ENCODE measurements at regions not wholly inside any gene's neighbourhood (a gene's known extent, or its start where the extent isn't known, plus 50 kb on each side); places are given as distances from the start of the nearest gene placed in this dataset.
"Not testable (repeated sequence)": the region's sequence is repeated elsewhere in the genome, so short reads cannot be mapped to it uniquely, and the experiment has no call there.

- Mint-ChIP-seq H3K27ac (no peak overlapping the region), H3K9me3 (no peaks in the 10 kb centered on the region), H3K4me1 (ENCODE audit: low read depth) (no peaks in the 10 kb centered on the region), H3K4me3 (no peak overlapping the region), H3K36me3 (ENCODE audit: low read depth) (no peaks in the 10 kb centered on the region), H3K27me3 (no peaks in the 10 kb centered on the region)
- no peak for DNase-seq
Measured at GRCh38 chr4:174036576-174036975, 246.9 kb downstream of the FBXO8 start.

GRCh38 chr4:174036111-174036510 lies 247.4 kb downstream of the FBXO8 start:
- Mint-ChIP-seq H3K27ac (no peak overlapping the region), H3K9me3 (no peaks in the 10 kb centered on the region)
- no peak for DNase-seq

GRCh38 chr4:174023641-174024040 lies 259.8 kb downstream of the FBXO8 start:
- Mint-ChIP-seq H3K9me3 (no peaks in the 10 kb centered on the region), H3K4me3 (no peak overlapping the region), H3K27me3 (no peaks in the 10 kb centered on the region), H3K36me3 (ENCODE audit: low read depth) (no peaks in the 10 kb centered on the region), H3K27ac (no peak overlapping the region), H3K4me1 (ENCODE audit: low read depth) (no peaks in the 10 kb centered on the region)
- DNase-seq: no peak

More at GRCh38 chr4:174036111-174036510, 247.4 kb downstream of the FBXO8 start:
- Mint-ChIP-seq H3K36me3 (ENCODE audit: low read depth) (no peaks in the 10 kb centered on the region), H3K27me3 (no peaks in the 10 kb centered on the region), H3K4me1 (ENCODE audit: low read depth) (no peaks in the 10 kb centered on the region), H3K4me3 (no peak overlapping the region)

- H3K4me1 Mint-ChIP-seq (ENCODE audit: low read depth): no peaks in the 10 kb centered on the region
- H3K9me3 Mint-ChIP-seq: no peaks in the 10 kb centered on the region
- H3K4me3 Mint-ChIP-seq: no peak overlapping the region
Measured at GRCh38 chr4:174018236-174018635, 265.2 kb downstream of the FBXO8 start.

GRCh38 chr4:174016251-174016650 lies 267.2 kb downstream of the FBXO8 start:
- Mint-ChIP-seq H3K9me3 (no peaks in the 10 kb centered on the region), H3K36me3 (ENCODE audit: low read depth) (no peaks in the 10 kb centered on the region), H3K27ac (no peak overlapping the region), H3K27me3 (peaks cover 3% of the 10 kb centered on the region), H3K4me3 (no peak overlapping the region), H3K4me1 (ENCODE audit: low read depth) (no peaks in the 10 kb centered on the region)
- no peak for DNase-seq

More at GRCh38 chr4:174018236-174018635, 265.2 kb downstream of the FBXO8 start:
- Mint-ChIP-seq H3K27ac (no peak overlapping the region), H3K36me3 (ENCODE audit: low read depth) (no peaks in the 10 kb centered on the region), H3K27me3 (peaks cover 3% of the 10 kb centered on the region)
- DNase-seq: no peak

GRCh38 chr4:174012886-174013259 lies 270.6 kb downstream of the FBXO8 start:
- Mint-ChIP-seq H3K4me1 (ENCODE audit: low read depth) (no peaks in the 10 kb centered on the region), H3K36me3 (ENCODE audit: low read depth) (no peaks in the 10 kb centered on the region), H3K27ac (no peak overlapping the region), H3K9me3 (no peaks in the 10 kb centered on the region), H3K27me3 (peaks cover 3% of the 10 kb centered on the region), H3K4me3 (no peak overlapping the region)
- no peak for DNase-seq

- no peaks in the 10 kb centered on the region for H3K9me3 Mint-ChIP-seq
- DNase-seq: no peak
- H3K27me3 Mint-ChIP-seq: no peaks in the 10 kb centered on the region
- no peaks in the 10 kb centered on the region for H3K4me1 Mint-ChIP-seq (ENCODE audit: low read depth)
- H3K27ac Mint-ChIP-seq: no peak overlapping the region
- no peaks in the 10 kb centered on the region for H3K36me3 Mint-ChIP-seq (ENCODE audit: low read depth)
- H3K4me3 Mint-ChIP-seq: no peak overlapping the region
Measured at GRCh38 chr4:174012135-174012885, 271.2 kb downstream of the FBXO8 start.

GRCh38 chr4:174010547-174010946 lies 272.9 kb downstream of the FBXO8 start:
- no peaks in the 10 kb centered on the region for H3K36me3 Mint-ChIP-seq (ENCODE audit: low read depth)
- H3K4me3 Mint-ChIP-seq: no peak overlapping the region
- no peak overlapping the region for H3K27ac Mint-ChIP-seq

GRCh38 chr4:174009686-174010451 lies 273.6 kb downstream of the FBXO8 start:
- Mint-ChIP-seq H3K4me3 (no peak overlapping the region), H3K36me3 (ENCODE audit: low read depth) (no peaks in the 10 kb centered on the region), H3K9me3 (no peaks in the 10 kb centered on the region), H3K27me3 (no peaks in the 10 kb centered on the region), H3K4me1 (ENCODE audit: low read depth) (no peaks in the 10 kb centered on the region), H3K27ac (no peak overlapping the region)
- DNase-seq: no peak

More at GRCh38 chr4:174010547-174010946, 272.9 kb downstream of the FBXO8 start:
- no peak for DNase-seq
- Mint-ChIP-seq H3K9me3 (no peaks in the 10 kb centered on the region), H3K27me3 (no peaks in the 10 kb centered on the region), H3K4me1 (ENCODE audit: low read depth) (no peaks in the 10 kb centered on the region)

GRCh38 chr4:174005422-174005821 lies 278.0 kb downstream of the FBXO8 start:
- no peak overlapping the region for H3K4me3 Mint-ChIP-seq
- no peaks in the 10 kb centered on the region for H3K27me3 Mint-ChIP-seq
- H3K9me3 Mint-ChIP-seq: no peaks in the 10 kb centered on the region
- no peaks in the 10 kb centered on the region for H3K36me3 Mint-ChIP-seq (ENCODE audit: low read depth)
- H3K4me1 Mint-ChIP-seq (ENCODE audit: low read depth): no peaks in the 10 kb centered on the region
- no peak for DNase-seq
- no peak overlapping the region for H3K27ac Mint-ChIP-seq

GRCh38 chr4:173998471-173999144 lies 284.9 kb downstream of the FBXO8 start:
- H3K4me3 Mint-ChIP-seq: no peak overlapping the region
- no peak overlapping the region for H3K27ac Mint-ChIP-seq
- DNase-seq: no peak
- H3K36me3 Mint-ChIP-seq (ENCODE audit: low read depth): no peaks in the 10 kb centered on the region
- H3K9me3 Mint-ChIP-seq: no peaks in the 10 kb centered on the region
- H3K27me3 Mint-ChIP-seq: no peaks in the 10 kb centered on the region
- no peaks in the 10 kb centered on the region for H3K4me1 Mint-ChIP-seq (ENCODE audit: low read depth)

- not testable (repeated sequence) for H3K4me3 Mint-ChIP-seq; DNase-seq; H3K9me3 Mint-ChIP-seq; H3K27ac Mint-ChIP-seq; H3K36me3 Mint-ChIP-seq (ENCODE audit: low read depth); H3K4me1 Mint-ChIP-seq (ENCODE audit: low read depth); H3K27me3 Mint-ChIP-seq
Measured at GRCh38 chr4:173995779-173996178, 287.7 kb downstream of the FBXO8 start.

- no peaks in the 10 kb centered on the region for H3K9me3 Mint-ChIP-seq
- no peak overlapping the region for H3K4me3 Mint-ChIP-seq
- peaks cover 5% of the 10 kb centered on the region for H3K27me3 Mint-ChIP-seq
- no peak overlapping the region for H3K27ac Mint-ChIP-seq
- no peaks in the 10 kb centered on the region for H3K4me1 Mint-ChIP-seq (ENCODE audit: low read depth)
- no peaks in the 10 kb centered on the region for H3K36me3 Mint-ChIP-seq (ENCODE audit: low read depth)
- no peak for DNase-seq
Measured at GRCh38 chr4:173991814-173992213, 291.7 kb downstream of the FBXO8 start.

GRCh38 chr4:173991316-173991715 lies 292.2 kb downstream of the FBXO8 start:
- DNase-seq: no peak
- H3K4me3 Mint-ChIP-seq: no peak overlapping the region
- H3K27ac Mint-ChIP-seq: no peak overlapping the region
- peaks cover 5% of the 10 kb centered on the region for H3K27me3 Mint-ChIP-seq
- no peaks in the 10 kb centered on the region for H3K36me3 Mint-ChIP-seq (ENCODE audit: low read depth)
- no peaks in the 10 kb centered on the region for H3K4me1 Mint-ChIP-seq (ENCODE audit: low read depth)
- H3K9me3 Mint-ChIP-seq: no peaks in the 10 kb centered on the region

- Mint-ChIP-seq H3K36me3 (ENCODE audit: low read depth) (no peaks in the 10 kb centered on the region), H3K27ac (no peak overlapping the region), H3K4me1 (ENCODE audit: low read depth) (no peaks in the 10 kb centered on the region), H3K27me3 (peaks cover 5% of the 10 kb centered on the region), H3K4me3 (no peak overlapping the region), H3K9me3 (no peaks in the 10 kb centered on the region)
- no peak for DNase-seq
Measured at GRCh38 chr4:173990869-173991210, 292.6 kb downstream of the FBXO8 start.
